ENCODE measurements at regions not wholly inside any gene's neighbourhood (a gene's known extent, or its start where the extent isn't known, plus 50 kb on each side); places are given as distances from the start of the nearest gene placed in this dataset.
"Not testable (repeated sequence)": the region's sequence is repeated elsewhere in the genome, so short reads cannot be mapped to it uniquely, and the experiment has no call there.

GRCh38 chr12:83257726-83258125 is 571.0 kb downstream of the TMTC2 start:
- no peak overlapping the region for H3K9ac ChIP-seq (ENCODE audit: low read depth, low read length)
- no peaks in the 10 kb centered on the region for H3K36me3 ChIP-seq (ENCODE audit: control insufficient read depth, insufficient read depth, low read length)
- no peaks in the 10 kb centered on the region for H3K27me3 ChIP-seq (ENCODE audit: control insufficient read depth, insufficient read depth, low read length)
- no peaks in the 10 kb centered on the region for H3K4me1 ChIP-seq (ENCODE audit: control insufficient read depth, insufficient read depth, low read length)
- no peak overlapping the region for H3K4me3 ChIP-seq (ENCODE audit: low read depth, low read length)
- no peaks in the 10 kb centered on the region for H3K9me3 ChIP-seq (ENCODE audit: control insufficient read depth, insufficient read depth, low read length)

- no peaks in the 10 kb centered on the region for H3K36me3 ChIP-seq (ENCODE audit: control insufficient read depth, insufficient read depth, low read length)
- no peaks in the 10 kb centered on the region for H3K27me3 ChIP-seq (ENCODE audit: control insufficient read depth, insufficient read depth, low read length)
- no peaks in the 10 kb centered on the region for H3K4me1 ChIP-seq (ENCODE audit: control insufficient read depth, insufficient read depth, low read length)
- no peaks in the 10 kb centered on the region for H3K9me3 ChIP-seq (ENCODE audit: control insufficient read depth, insufficient read depth, low read length)
- H3K4me3 ChIP-seq (ENCODE audit: low read depth, low read length), result no peak overlapping the region
- H3K9ac ChIP-seq (ENCODE audit: low read depth, low read length), result no peak overlapping the region
Measured at GRCh38 chr12:83256562-83256961, 569.9 kb downstream of the TMTC2 start.

GRCh38 chr12:83250866-83251265 is 564.2 kb downstream of the TMTC2 start:
- no peak overlapping the region for H3K9ac ChIP-seq (ENCODE audit: low read depth, low read length)
- H3K36me3 ChIP-seq (ENCODE audit: control insufficient read depth, insufficient read depth, low read length), result no peaks in the 10 kb centered on the region
- no peak overlapping the region for H3K4me3 ChIP-seq (ENCODE audit: low read depth, low read length)
- no peaks in the 10 kb centered on the region for H3K9me3 ChIP-seq (ENCODE audit: control insufficient read depth, insufficient read depth, low read length)
- H3K27me3 ChIP-seq (ENCODE audit: control insufficient read depth, insufficient read depth, low read length), result no peaks in the 10 kb centered on the region
- no peaks in the 10 kb centered on the region for H3K4me1 ChIP-seq (ENCODE audit: control insufficient read depth, insufficient read depth, low read length)

GRCh38 chr12:83245156-83245555 is 558.5 kb downstream of the TMTC2 start:
- no peaks in the 10 kb centered on the region for H3K4me1 ChIP-seq (ENCODE audit: control insufficient read depth, insufficient read depth, low read length)
- no peak overlapping the region for H3K4me3 ChIP-seq (ENCODE audit: low read depth, low read length)
- H3K9me3 ChIP-seq (ENCODE audit: control insufficient read depth, insufficient read depth, low read length), result no peaks in the 10 kb centered on the region
- no peaks in the 10 kb centered on the region for H3K36me3 ChIP-seq (ENCODE audit: control insufficient read depth, insufficient read depth, low read length)
- no peaks in the 10 kb centered on the region for H3K27me3 ChIP-seq (ENCODE audit: control insufficient read depth, insufficient read depth, low read length)
- no peak overlapping the region for H3K9ac ChIP-seq (ENCODE audit: low read depth, low read length)

GRCh38 chr12:83244001-83244400 is 557.3 kb downstream of the TMTC2 start:
- no peaks in the 10 kb centered on the region for H3K4me1 ChIP-seq (ENCODE audit: control insufficient read depth, insufficient read depth, low read length)
- H3K27me3 ChIP-seq (ENCODE audit: control insufficient read depth, insufficient read depth, low read length), result no peaks in the 10 kb centered on the region
- no peak overlapping the region for H3K4me3 ChIP-seq (ENCODE audit: low read depth, low read length)
- H3K9ac ChIP-seq (ENCODE audit: low read depth, low read length), result no peak overlapping the region
- no peaks in the 10 kb centered on the region for H3K9me3 ChIP-seq (ENCODE audit: control insufficient read depth, insufficient read depth, low read length)
- H3K36me3 ChIP-seq (ENCODE audit: control insufficient read depth, insufficient read depth, low read length), result no peaks in the 10 kb centered on the region

GRCh38 chr12:83233987-83234386 is 547.3 kb downstream of the TMTC2 start:
- H3K4me1 ChIP-seq (ENCODE audit: control insufficient read depth, insufficient read depth, low read length); H3K9ac ChIP-seq (ENCODE audit: low read depth, low read length); H3K36me3 ChIP-seq (ENCODE audit: control insufficient read depth, insufficient read depth, low read length); H3K9me3 ChIP-seq (ENCODE audit: control insufficient read depth, insufficient read depth, low read length); H3K4me3 ChIP-seq (ENCODE audit: low read depth, low read length); H3K27me3 ChIP-seq (ENCODE audit: control insufficient read depth, insufficient read depth, low read length): not testable (repeated sequence)

GRCh38 chr12:83226960-83227359 is 540.3 kb downstream of the TMTC2 start:
- not testable (repeated sequence) for H3K27me3 ChIP-seq (ENCODE audit: control insufficient read depth, insufficient read depth, low read length); H3K9me3 ChIP-seq (ENCODE audit: control insufficient read depth, insufficient read depth, low read length); H3K36me3 ChIP-seq (ENCODE audit: control insufficient read depth, insufficient read depth, low read length); H3K4me3 ChIP-seq (ENCODE audit: low read depth, low read length); H3K4me1 ChIP-seq (ENCODE audit: control insufficient read depth, insufficient read depth, low read length); H3K9ac ChIP-seq (ENCODE audit: low read depth, low read length)

GRCh38 chr12:83225806-83226205 is 539.1 kb downstream of the TMTC2 start:
- H3K9me3 ChIP-seq (ENCODE audit: control insufficient read depth, insufficient read depth, low read length), result no peaks in the 10 kb centered on the region
- H3K36me3 ChIP-seq (ENCODE audit: control insufficient read depth, insufficient read depth, low read length), result no peaks in the 10 kb centered on the region
- no peaks in the 10 kb centered on the region for H3K4me1 ChIP-seq (ENCODE audit: control insufficient read depth, insufficient read depth, low read length)
- H3K4me3 ChIP-seq (ENCODE audit: low read depth, low read length), result no peak overlapping the region
- no peaks in the 10 kb centered on the region for H3K27me3 ChIP-seq (ENCODE audit: control insufficient read depth, insufficient read depth, low read length)
- H3K9ac ChIP-seq (ENCODE audit: low read depth, low read length), result no peak overlapping the region

- no peaks in the 10 kb centered on the region for H3K9me3 ChIP-seq (ENCODE audit: control insufficient read depth, insufficient read depth, low read length)
- H3K4me1 ChIP-seq (ENCODE audit: control insufficient read depth, insufficient read depth, low read length), result no peaks in the 10 kb centered on the region
- no peak overlapping the region for H3K9ac ChIP-seq (ENCODE audit: low read depth, low read length)
- H3K4me3 ChIP-seq (ENCODE audit: low read depth, low read length), result no peak overlapping the region
- no peaks in the 10 kb centered on the region for H3K27me3 ChIP-seq (ENCODE audit: control insufficient read depth, insufficient read depth, low read length)
- no peaks in the 10 kb centered on the region for H3K36me3 ChIP-seq (ENCODE audit: control insufficient read depth, insufficient read depth, low read length)
Measured at GRCh38 chr12:83224012-83224411, 537.3 kb downstream of the TMTC2 start.

GRCh38 chr12:83220774-83221173 is 534.1 kb downstream of the TMTC2 start:
- H3K4me1 ChIP-seq (ENCODE audit: control insufficient read depth, insufficient read depth, low read length), result no peaks in the 10 kb centered on the region
- H3K9ac ChIP-seq (ENCODE audit: low read depth, low read length), result no peak overlapping the region
- no peak overlapping the region for H3K4me3 ChIP-seq (ENCODE audit: low read depth, low read length)
- H3K36me3 ChIP-seq (ENCODE audit: control insufficient read depth, insufficient read depth, low read length), result no peaks in the 10 kb centered on the region
- no peaks in the 10 kb centered on the region for H3K27me3 ChIP-seq (ENCODE audit: control insufficient read depth, insufficient read depth, low read length)
- no peaks in the 10 kb centered on the region for H3K9me3 ChIP-seq (ENCODE audit: control insufficient read depth, insufficient read depth, low read length)

- Histone ChIP-seq H3K27me3 (ENCODE audit: control insufficient read depth, insufficient read depth, low read length) (no peaks in the 10 kb centered on the region), H3K4me3 (ENCODE audit: low read depth, low read length) (no peak overlapping the region), H3K9me3 (ENCODE audit: control insufficient read depth, insufficient read depth, low read length) (no peaks in the 10 kb centered on the region), H3K36me3 (ENCODE audit: control insufficient read depth, insufficient read depth, low read length) (no peaks in the 10 kb centered on the region), H3K9ac (ENCODE audit: low read depth, low read length) (no peak overlapping the region), H3K4me1 (ENCODE audit: control insufficient read depth, insufficient read depth, low read length) (no peaks in the 10 kb centered on the region)
Measured at GRCh38 chr12:83216230-83216629, 529.5 kb downstream of the TMTC2 start.

- Histone ChIP-seq H3K36me3 (ENCODE audit: control insufficient read depth, insufficient read depth, low read length) (no peaks in the 10 kb centered on the region), H3K9me3 (ENCODE audit: control insufficient read depth, insufficient read depth, low read length) (no peaks in the 10 kb centered on the region), H3K4me1 (ENCODE audit: control insufficient read depth, insufficient read depth, low read length) (no peaks in the 10 kb centered on the region)
Measured at GRCh38 chr12:83214185-83214584, 527.5 kb downstream of the TMTC2 start.

GRCh38 chr12:83210933-83211332 is 524.2 kb downstream of the TMTC2 start:
- Histone ChIP-seq H3K9ac (ENCODE audit: low read depth, low read length) (no peak overlapping the region), H3K4me3 (ENCODE audit: low read depth, low read length) (no peak overlapping the region), H3K27me3 (ENCODE audit: control insufficient read depth, insufficient read depth, low read length) (no peaks in the 10 kb centered on the region), H3K36me3 (ENCODE audit: control insufficient read depth, insufficient read depth, low read length) (no peaks in the 10 kb centered on the region), H3K9me3 (ENCODE audit: control insufficient read depth, insufficient read depth, low read length) (no peaks in the 10 kb centered on the region), H3K4me1 (ENCODE audit: control insufficient read depth, insufficient read depth, low read length) (no peaks in the 10 kb centered on the region)

More at GRCh38 chr12:83214185-83214584, 527.5 kb downstream of the TMTC2 start:
- no peak overlapping the region for H3K4me3 ChIP-seq (ENCODE audit: low read depth, low read length)
- no peaks in the 10 kb centered on the region for H3K27me3 ChIP-seq (ENCODE audit: control insufficient read depth, insufficient read depth, low read length)
- no peak overlapping the region for H3K9ac ChIP-seq (ENCODE audit: low read depth, low read length)

All from iPS-15b (cell line).